ENCODE measurements at regions not wholly inside any gene's neighbourhood (a gene's known extent, or its start where the extent isn't known, plus 50 kb on each side); places are given as distances from the start of the nearest gene placed in this dataset.
A peak's percentile ranks its signal among the peaks of the same experiment; 100 is the strongest.

- no peak overlapping the region for H3K4me3 ChIP-seq (ENCODE audit: low read depth, low read length)
- TF ChIP-seq, protein P1, sequence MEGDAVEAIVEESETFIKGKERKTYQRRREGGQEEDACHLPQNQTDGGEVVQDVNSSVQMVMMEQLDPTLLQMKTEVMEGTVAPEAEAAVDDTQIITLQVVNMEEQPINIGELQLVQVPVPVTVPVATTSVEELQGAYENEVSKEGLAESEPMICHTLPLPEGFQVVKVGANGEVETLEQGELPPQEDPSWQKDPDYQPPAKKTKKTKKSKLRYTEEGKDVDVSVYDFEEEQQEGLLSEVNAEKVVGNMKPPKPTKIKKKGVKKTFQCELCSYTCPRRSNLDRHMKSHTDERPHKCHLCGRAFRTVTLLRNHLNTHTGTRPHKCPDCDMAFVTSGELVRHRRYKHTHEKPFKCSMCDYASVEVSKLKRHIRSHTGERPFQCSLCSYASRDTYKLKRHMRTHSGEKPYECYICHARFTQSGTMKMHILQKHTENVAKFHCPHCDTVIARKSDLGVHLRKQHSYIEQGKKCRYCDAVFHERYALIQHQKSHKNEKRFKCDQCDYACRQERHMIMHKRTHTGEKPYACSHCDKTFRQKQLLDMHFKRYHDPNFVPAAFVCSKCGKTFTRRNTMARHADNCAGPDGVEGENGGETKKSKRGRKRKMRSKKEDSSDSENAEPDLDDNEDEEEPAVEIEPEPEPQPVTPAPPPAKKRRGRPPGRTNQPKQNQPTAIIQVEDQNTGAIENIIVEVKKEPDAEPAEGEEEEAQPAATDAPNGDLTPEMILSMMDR (IDR thresholded peaks at IDR 0.05; ENCODE audit: insufficient read depth, low read length) = no peak
- no peak for DNase-seq (ENCODE audit: low read depth)
Measured at GRCh38 chr9:78967596-78968217, 604.1 kb upstream of the TLE4 start.

DNA sequence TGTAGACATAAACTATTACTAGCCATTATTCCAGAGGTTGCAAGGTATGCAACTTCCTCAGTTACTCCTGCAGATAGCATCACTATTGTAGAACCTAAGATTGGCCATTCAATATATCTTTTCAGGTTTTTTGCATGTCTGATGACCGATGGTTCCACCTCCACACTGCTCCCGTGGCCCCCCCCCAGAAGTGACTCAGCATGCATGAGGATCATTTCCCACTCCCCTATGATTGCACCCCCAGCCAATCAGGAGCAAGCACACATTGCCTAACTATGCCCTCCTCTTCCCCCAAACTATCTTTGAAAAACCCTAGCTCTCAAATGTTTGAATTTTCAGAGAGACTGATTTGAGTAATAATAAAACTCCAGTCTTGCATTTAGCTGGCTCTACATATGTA is 601.4 kb upstream of the TLE4 start:
- H3K4me3 ChIP-seq (ENCODE audit: low read depth, low read length) = no peak overlapping the region
- DNase-seq (ENCODE audit: low read depth) = no peak
- TF ChIP-seq, protein P1 (IDR thresholded peaks at IDR 0.05; ENCODE audit: insufficient read depth, low read length) = no peak

DNA sequence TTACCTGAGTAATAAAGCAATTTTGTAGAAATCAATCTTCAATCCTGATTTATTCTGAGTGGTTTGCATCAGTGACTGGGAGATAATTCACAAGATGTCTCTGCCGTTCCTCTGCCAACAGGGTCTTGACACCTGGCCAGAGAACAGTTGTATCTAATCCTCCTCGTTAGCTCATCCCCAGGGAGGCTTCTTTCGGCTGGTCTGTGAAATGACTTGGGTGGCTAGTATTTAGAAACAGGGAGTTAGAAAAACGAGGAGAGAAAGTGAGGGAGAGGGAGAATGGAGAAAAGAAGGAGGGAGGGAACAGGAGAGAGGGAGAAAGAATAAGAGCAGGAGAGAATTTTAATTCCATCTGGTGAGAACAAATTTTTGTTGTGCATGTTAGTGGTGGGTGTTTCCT is 600.2 kb upstream of the TLE4 start:
- DNase-seq (ENCODE audit: low read depth) = no peak
- TF ChIP-seq, protein P1 (IDR thresholded peaks at IDR 0.05; ENCODE audit: insufficient read depth, low read length) = no peak
- no peak overlapping the region for H3K4me3 ChIP-seq (ENCODE audit: low read depth, low read length)

GRCh38 chr9:78972303-78972999 is 599.3 kb upstream of the TLE4 start:
- no peak overlapping the region for H3K4me3 ChIP-seq (ENCODE audit: low read depth, low read length)
- DNase-seq (ENCODE audit: low read depth) = no peak
- TF ChIP-seq, protein P1 (IDR thresholded peaks at IDR 0.05; ENCODE audit: insufficient read depth, low read length) = no peak

GRCh38 chr9:78973907-78974306 is 597.9 kb upstream of the TLE4 start:
- DNase-seq (ENCODE audit: low read depth) = peak; percentile 4
- TF ChIP-seq, protein P1 (IDR thresholded peaks at IDR 0.05; ENCODE audit: insufficient read depth, low read length) = no peak
- no peak overlapping the region for H3K4me3 ChIP-seq (ENCODE audit: low read depth, low read length)

- H3K4me3 ChIP-seq (ENCODE audit: low read depth, low read length) = no peak overlapping the region
- no peak for DNase-seq (ENCODE audit: low read depth)
- TF ChIP-seq, protein P1 (IDR thresholded peaks at IDR 0.05; ENCODE audit: insufficient read depth, low read length) = no peak
Measured at GRCh38 chr9:78982849-78983248, 588.9 kb upstream of the TLE4 start.

All from fibroblast of the aortic adventitia (primary cell).